HG02852 (cell line): ENCODE measurements at regions not wholly inside any gene's neighbourhood (a gene's known extent, or its start where the extent isn't known, plus 50 kb on each side); places are given as distances from the start of the nearest gene placed in this dataset.

Experiments
- ATAC-seq: cut with Tn5 transposase; IDR thresholded peaks from one replicate; pipeline ENCODE4 v1.9.1; 2021; ENCODE audit warnings: mild to moderate bottlenecking, moderate library complexity; ENCODE audit not compliant: unreplicated experiment

- peak; percentile 88 for ATAC-seq
These were observed 117.1 kb upstream of the EEF1E1 start for GRCh38 chr6:8219352-8219943.

- ATAC-seq = no peak
These were observed 116.5 kb upstream of the EEF1E1 start for GRCh38 chr6:8218861-8219260.

- no peak for ATAC-seq
These were observed 113.3 kb upstream of the EEF1E1 start for GRCh38 chr6:8215631-8216030.

- ATAC-seq = no peak
These were observed 111.6 kb upstream of the EEF1E1 start for GRCh38 chr6:8213995-8214394.

GRCh38 chr6:8212720-8213434 lies 110.5 kb upstream of the EEF1E1 start:
- no peak for ATAC-seq

- no peak for ATAC-seq
These were observed 105.5 kb upstream of the EEF1E1 start for GRCh38 chr6:8207869-8208191.

- no peak for ATAC-seq
These were observed 105.0 kb upstream of the EEF1E1 start for GRCh38 chr6:8207191-8207868.

- no peak for ATAC-seq
These were observed 101.0 kb upstream of the EEF1E1 start for GRCh38 chr6:8203337-8203736.

- no peak for ATAC-seq
These were observed 99.3 kb upstream of the EEF1E1 start for GRCh38 chr6:8201679-8202078.

- ATAC-seq = no peak
These were observed 97.9 kb upstream of the EEF1E1 start for GRCh38 chr6:8200255-8200654.

- no peak for ATAC-seq
These were observed 93.4 kb upstream of the EEF1E1 start for GRCh38 chr6:8195714-8196102.

- ATAC-seq = no peak
These were observed 92.8 kb upstream of the EEF1E1 start for GRCh38 chr6:8195040-8195713.

- no peak for ATAC-seq
These were observed 92.1 kb upstream of the EEF1E1 start for GRCh38 chr6:8194490-8194889.

GRCh38 chr6:8193541-8193940 lies 91.2 kb upstream of the EEF1E1 start:
- ATAC-seq = no peak

GRCh38 chr6:8192597-8192996 lies 90.2 kb upstream of the EEF1E1 start:
- no peak for ATAC-seq

- ATAC-seq = no peak
These were observed 89.7 kb upstream of the EEF1E1 start for GRCh38 chr6:8192067-8192466.

- no peak for ATAC-seq
These were observed 89.3 kb upstream of the EEF1E1 start for GRCh38 chr6:8191629-8192028.

- no peak for ATAC-seq
These were observed 84.9 kb upstream of the EEF1E1 start for GRCh38 chr6:8187209-8187608.

GRCh38 chr6:8182902-8183665 lies 80.7 kb upstream of the EEF1E1 start:
- no peak for ATAC-seq

- ATAC-seq = no peak
These were observed 79.8 kb upstream of the EEF1E1 start for GRCh38 chr6:8181951-8182845.
